ENCODE measurements at regions not wholly inside any gene's neighbourhood (a gene's known extent, or its start where the extent isn't known, plus 50 kb on each side); places are given as distances from the start of the nearest gene placed in this dataset.
"Not testable (repeated sequence)": the region's sequence is repeated elsewhere in the genome, so short reads cannot be mapped to it uniquely, and the experiment has no call there.

- Histone ChIP-seq H3K27me3 (ENCODE audit: control insufficient read depth in 5 of 5, insufficient read depth in 4 of 5, low read length in 5 of 5) (no peaks in the 10 kb centered on the region), H3K9me3 (ENCODE audit: control insufficient read depth in 5 of 5, low read length in 5 of 5) (peaks cover 0 to 24% (median 16%) of the 10 kb centered on the region in 5 donors), H3K9ac (ENCODE audit: low read length in 5 of 5) (no peak overlapping the region), H3K4me3 (ENCODE audit: low read depth in 1 of 5, low read length in 5 of 5) (no peak overlapping the region), H3K36me3 (ENCODE audit: control insufficient read depth in 5 of 5, insufficient read depth in 5 of 5, low read length in 5 of 5) (no peaks in the 10 kb centered on the region), H3K27ac (ENCODE audit: low read depth, low read length) (no peak overlapping the region), H3K4me1 (ENCODE audit: control insufficient read depth in 5 of 5, insufficient read depth in 5 of 5, low read length in 5 of 5) (no peaks in the 10 kb centered on the region)
Measured at GRCh38 chr5:163855754-163856153, 350.3 kb downstream of the MAT2B start.

- H3K9ac ChIP-seq (ENCODE audit: low read length in 5 of 5): no peak overlapping the region
- no peaks in the 10 kb centered on the region for H3K4me1 ChIP-seq (ENCODE audit: control insufficient read depth in 5 of 5, insufficient read depth in 5 of 5, low read length in 5 of 5)
- H3K36me3 ChIP-seq (ENCODE audit: control insufficient read depth in 5 of 5, insufficient read depth in 5 of 5, low read length in 5 of 5): no peaks in the 10 kb centered on the region
- no peak overlapping the region for H3K4me3 ChIP-seq (ENCODE audit: low read depth in 1 of 5, low read length in 5 of 5)
- peaks cover 0 to 11% (median 4%) of the 10 kb centered on the region in 5 donors for H3K9me3 ChIP-seq (ENCODE audit: control insufficient read depth in 5 of 5, low read length in 5 of 5)
- H3K27ac ChIP-seq (ENCODE audit: low read depth, low read length): no peak overlapping the region
- no peaks in the 10 kb centered on the region for H3K27me3 ChIP-seq (ENCODE audit: control insufficient read depth in 5 of 5, insufficient read depth in 4 of 5, low read length in 5 of 5)
Measured at GRCh38 chr5:163861670-163862069, 356.3 kb downstream of the MAT2B start.

GRCh38 chr5:163867324-163867723 lies 361.9 kb downstream of the MAT2B start:
- Histone ChIP-seq H3K27ac (ENCODE audit: low read depth, low read length) (no peak overlapping the region), H3K9me3 (ENCODE audit: control insufficient read depth in 5 of 5, low read length in 5 of 5) (no peaks in the 10 kb centered on the region), H3K9ac (ENCODE audit: low read length in 5 of 5) (no peak overlapping the region), H3K36me3 (ENCODE audit: control insufficient read depth in 5 of 5, insufficient read depth in 5 of 5, low read length in 5 of 5) (no peaks in the 10 kb centered on the region), H3K27me3 (ENCODE audit: control insufficient read depth in 5 of 5, insufficient read depth in 4 of 5, low read length in 5 of 5) (no peaks in the 10 kb centered on the region), H3K4me3 (ENCODE audit: low read depth in 1 of 5, low read length in 5 of 5) (no peak overlapping the region), H3K4me1 (ENCODE audit: control insufficient read depth in 5 of 5, insufficient read depth in 5 of 5, low read length in 5 of 5) (no peaks in the 10 kb centered on the region)

GRCh38 chr5:163867738-163868137 lies 362.3 kb downstream of the MAT2B start:
- Histone ChIP-seq H3K27ac (ENCODE audit: low read depth, low read length) (no peak overlapping the region), H3K36me3 (ENCODE audit: control insufficient read depth in 5 of 5, insufficient read depth in 5 of 5, low read length in 5 of 5) (no peaks in the 10 kb centered on the region), H3K4me3 (ENCODE audit: low read depth in 1 of 5, low read length in 5 of 5) (no peak overlapping the region), H3K27me3 (ENCODE audit: control insufficient read depth in 5 of 5, insufficient read depth in 4 of 5, low read length in 5 of 5) (no peaks in the 10 kb centered on the region), H3K9ac (ENCODE audit: low read length in 5 of 5) (no peak overlapping the region), H3K9me3 (ENCODE audit: control insufficient read depth in 5 of 5, low read length in 5 of 5) (no peaks in the 10 kb centered on the region), H3K4me1 (ENCODE audit: control insufficient read depth in 5 of 5, insufficient read depth in 5 of 5, low read length in 5 of 5) (no peaks in the 10 kb centered on the region)

DNA sequence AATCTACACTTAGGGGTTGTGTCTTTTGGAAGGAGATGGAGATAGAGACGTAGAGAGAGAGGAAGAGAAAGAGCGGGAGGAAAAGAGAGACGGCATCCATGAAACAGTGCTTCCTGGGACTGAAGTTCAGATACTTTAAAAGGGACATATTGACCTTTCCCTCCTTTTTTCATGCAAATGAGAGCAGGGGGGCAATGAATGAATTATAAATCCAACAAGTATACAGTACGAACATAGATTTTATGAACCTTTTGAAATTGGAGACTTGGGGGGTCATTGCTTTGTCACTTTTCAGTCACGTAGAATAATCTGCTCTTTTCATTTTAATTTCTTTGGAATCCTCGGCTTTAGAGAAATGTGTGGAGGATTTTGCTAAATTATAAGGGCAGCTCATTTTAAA lies 364.2 kb downstream of the MAT2B start:
- Histone ChIP-seq H3K4me3 (ENCODE audit: low read depth in 1 of 5, low read length in 5 of 5) (no peak overlapping the region), H3K36me3 (ENCODE audit: control insufficient read depth in 5 of 5, insufficient read depth in 5 of 5, low read length in 5 of 5) (no peaks in the 10 kb centered on the region), H3K9me3 (ENCODE audit: control insufficient read depth in 5 of 5, low read length in 5 of 5) (no peaks in the 10 kb centered on the region), H3K4me1 (ENCODE audit: control insufficient read depth in 5 of 5, insufficient read depth in 5 of 5, low read length in 5 of 5) (no peaks in the 10 kb centered on the region), H3K27ac (ENCODE audit: low read depth, low read length) (no peak overlapping the region), H3K27me3 (ENCODE audit: control insufficient read depth in 5 of 5, insufficient read depth in 4 of 5, low read length in 5 of 5) (no peaks in the 10 kb centered on the region), H3K9ac (ENCODE audit: low read length in 5 of 5) (no peak overlapping the region)

DNA sequence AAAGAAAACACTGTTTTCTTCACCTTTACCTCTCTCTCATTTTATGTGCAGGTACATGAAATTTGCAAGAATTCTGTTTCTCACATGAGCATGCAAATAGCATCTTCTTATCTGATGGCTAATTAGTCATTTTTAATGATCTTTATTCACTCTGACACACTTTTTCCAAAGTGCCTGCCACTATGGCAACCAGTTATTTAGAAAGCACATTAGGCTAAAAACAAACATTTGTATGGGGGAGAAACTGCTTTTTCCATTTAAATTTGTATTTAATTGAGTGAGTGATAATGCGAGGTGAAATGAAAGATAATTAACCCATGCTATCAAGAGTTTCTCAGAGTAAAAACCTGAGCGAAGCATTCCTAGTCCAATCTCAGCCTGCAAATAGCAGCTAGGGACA lies 365.0 kb downstream of the MAT2B start:
- no peaks in the 10 kb centered on the region for H3K27me3 ChIP-seq (ENCODE audit: control insufficient read depth in 5 of 5, insufficient read depth in 4 of 5, low read length in 5 of 5)
- no peak overlapping the region for H3K9ac ChIP-seq (ENCODE audit: low read length in 5 of 5)
- H3K4me1 ChIP-seq (ENCODE audit: control insufficient read depth in 5 of 5, insufficient read depth in 5 of 5, low read length in 5 of 5): no peaks in the 10 kb centered on the region
- no peak overlapping the region for H3K4me3 ChIP-seq (ENCODE audit: low read depth in 1 of 5, low read length in 5 of 5)
- no peaks in the 10 kb centered on the region for H3K36me3 ChIP-seq (ENCODE audit: control insufficient read depth in 5 of 5, insufficient read depth in 5 of 5, low read length in 5 of 5)
- H3K27ac ChIP-seq (ENCODE audit: low read depth, low read length): no peak overlapping the region
- H3K9me3 ChIP-seq (ENCODE audit: control insufficient read depth in 5 of 5, low read length in 5 of 5): no peaks in the 10 kb centered on the region

- H3K27me3 ChIP-seq (ENCODE audit: control insufficient read depth in 5 of 5, insufficient read depth in 4 of 5, low read length in 5 of 5): no peaks in the 10 kb centered on the region
- H3K27ac ChIP-seq (ENCODE audit: low read depth, low read length): no peak overlapping the region
- no peak overlapping the region for H3K9ac ChIP-seq (ENCODE audit: low read length in 5 of 5)
- no peaks in the 10 kb centered on the region for H3K36me3 ChIP-seq (ENCODE audit: control insufficient read depth in 5 of 5, insufficient read depth in 5 of 5, low read length in 5 of 5)
- no peaks in the 10 kb centered on the region for H3K9me3 ChIP-seq (ENCODE audit: control insufficient read depth in 5 of 5, low read length in 5 of 5)
- no peaks in the 10 kb centered on the region for H3K4me1 ChIP-seq (ENCODE audit: control insufficient read depth in 5 of 5, insufficient read depth in 5 of 5, low read length in 5 of 5)
- no peak overlapping the region for H3K4me3 ChIP-seq (ENCODE audit: low read depth in 1 of 5, low read length in 5 of 5)
Measured at GRCh38 chr5:163874431-163874830, 369.0 kb downstream of the MAT2B start.

DNA sequence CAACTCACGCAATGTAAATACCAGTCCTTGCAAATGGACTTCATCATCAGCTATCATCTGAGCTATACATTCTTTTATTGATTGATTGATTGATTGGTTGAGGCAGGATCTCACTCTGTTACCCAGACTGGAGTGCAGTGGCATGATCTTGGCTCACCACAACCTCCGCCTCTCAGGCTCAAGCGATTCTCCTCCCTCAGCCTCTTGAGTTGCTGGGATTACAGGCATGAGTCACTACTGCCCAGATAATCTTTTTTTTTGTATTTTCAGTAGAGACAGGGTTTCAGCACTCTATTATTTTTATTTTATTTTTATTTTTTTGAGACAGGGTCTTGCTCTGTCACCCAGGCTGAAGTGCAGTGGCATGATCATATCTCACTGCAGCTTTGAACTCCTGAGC lies 369.5 kb downstream of the MAT2B start:
- not testable (repeated sequence) for H3K4me1 ChIP-seq (ENCODE audit: control insufficient read depth in 5 of 5, insufficient read depth in 5 of 5, low read length in 5 of 5); H3K36me3 ChIP-seq (ENCODE audit: control insufficient read depth in 5 of 5, insufficient read depth in 5 of 5, low read length in 5 of 5); H3K9me3 ChIP-seq (ENCODE audit: control insufficient read depth in 5 of 5, low read length in 5 of 5); H3K4me3 ChIP-seq (ENCODE audit: low read depth in 1 of 5, low read length in 5 of 5); H3K27ac ChIP-seq (ENCODE audit: low read depth, low read length); H3K9ac ChIP-seq (ENCODE audit: low read length in 5 of 5); H3K27me3 ChIP-seq (ENCODE audit: control insufficient read depth in 5 of 5, insufficient read depth in 4 of 5, low read length in 5 of 5)

GRCh38 chr5:163877865-163878264 lies 372.4 kb downstream of the MAT2B start:
- Histone ChIP-seq H3K27me3 (ENCODE audit: control insufficient read depth in 5 of 5, insufficient read depth in 4 of 5, low read length in 5 of 5) (no peaks in the 10 kb centered on the region), H3K36me3 (ENCODE audit: control insufficient read depth in 5 of 5, insufficient read depth in 5 of 5, low read length in 5 of 5) (no peaks in the 10 kb centered on the region), H3K9ac (ENCODE audit: low read length in 5 of 5) (no peak overlapping the region), H3K4me3 (ENCODE audit: low read depth in 1 of 5, low read length in 5 of 5) (no peak overlapping the region), H3K9me3 (ENCODE audit: control insufficient read depth in 5 of 5, low read length in 5 of 5) (no peaks in the 10 kb centered on the region), H3K4me1 (ENCODE audit: control insufficient read depth in 5 of 5, insufficient read depth in 5 of 5, low read length in 5 of 5) (no peaks in the 10 kb centered on the region), H3K27ac (ENCODE audit: low read depth, low read length) (no peak overlapping the region)

- H3K4me3 ChIP-seq (ENCODE audit: low read depth in 1 of 5, low read length in 5 of 5): no peak overlapping the region
- no peaks in the 10 kb centered on the region for H3K9me3 ChIP-seq (ENCODE audit: control insufficient read depth in 5 of 5, low read length in 5 of 5)
- no peaks in the 10 kb centered on the region for H3K36me3 ChIP-seq (ENCODE audit: control insufficient read depth in 5 of 5, insufficient read depth in 5 of 5, low read length in 5 of 5)
Measured at GRCh38 chr5:163878490-163878889, 373.1 kb downstream of the MAT2B start.

GRCh38 chr5:163880302-163880701 lies 374.9 kb downstream of the MAT2B start:
- H3K9me3 ChIP-seq (ENCODE audit: control insufficient read depth in 5 of 5, low read length in 5 of 5): no peaks in the 10 kb centered on the region
- H3K4me3 ChIP-seq (ENCODE audit: low read depth in 1 of 5, low read length in 5 of 5): no peak overlapping the region
- H3K27me3 ChIP-seq (ENCODE audit: control insufficient read depth in 5 of 5, insufficient read depth in 4 of 5, low read length in 5 of 5): no peaks in the 10 kb centered on the region
- H3K4me1 ChIP-seq (ENCODE audit: control insufficient read depth in 5 of 5, insufficient read depth in 5 of 5, low read length in 5 of 5): no peaks in the 10 kb centered on the region
- H3K27ac ChIP-seq (ENCODE audit: low read depth, low read length): no peak overlapping the region
- H3K9ac ChIP-seq (ENCODE audit: low read length in 5 of 5): no peak overlapping the region
- H3K36me3 ChIP-seq (ENCODE audit: control insufficient read depth in 5 of 5, insufficient read depth in 5 of 5, low read length in 5 of 5): no peaks in the 10 kb centered on the region

More at GRCh38 chr5:163878490-163878889, 373.1 kb downstream of the MAT2B start:
- Histone ChIP-seq H3K27ac (ENCODE audit: low read depth, low read length) (no peak overlapping the region), H3K4me1 (ENCODE audit: control insufficient read depth in 5 of 5, insufficient read depth in 5 of 5, low read length in 5 of 5) (no peaks in the 10 kb centered on the region), H3K9ac (ENCODE audit: low read length in 5 of 5) (no peak overlapping the region), H3K27me3 (ENCODE audit: control insufficient read depth in 5 of 5, insufficient read depth in 4 of 5, low read length in 5 of 5) (no peaks in the 10 kb centered on the region)

All from subcutaneous abdominal adipose tissue (tissue), 5 donors.